Fibroblast of skin of right quadriceps (primary cell): ENCODE measurements at regions not wholly inside any gene's neighbourhood (a gene's known extent, or its start where the extent isn't known, plus 50 kb on each side); places are given as distances from the start of the nearest gene placed in this dataset.
A peak's percentile ranks its signal among the peaks of the same experiment; 100 is the strongest.

Source experiments
- DNase-seq: peaks from one replicate; pipeline ENCODE4 v3.0.0-alpha.2; 2013

- no peak for DNase-seq
These were observed 2272.0 kb downstream of the PCDH9 start for GRCh38 chr13:64958106-64958505.

GRCh38 chr13:64938660-64939059 is 2291.5 kb downstream of the PCDH9 start:
- DNase-seq, result no peak

GRCh38 chr13:64937302-64937701 is 2292.8 kb downstream of the PCDH9 start:
- DNase-seq, result no peak

GRCh38 chr13:64936879-64937278 is 2293.3 kb downstream of the PCDH9 start:
- no peak for DNase-seq

- no peak for DNase-seq
These were observed 2294.7 kb downstream of the PCDH9 start for GRCh38 chr13:64935441-64935840.

GRCh38 chr13:64934569-64935362 is 2295.4 kb downstream of the PCDH9 start:
- DNase-seq, result no peak

- DNase-seq, result no peak
These were observed 2299.5 kb downstream of the PCDH9 start for GRCh38 chr13:64930636-64931035.

GRCh38 chr13:64928696-64929499 is 2301.2 kb downstream of the PCDH9 start:
- DNase-seq, result peak; percentile 87

- DNase-seq, result no peak
These were observed 2304.4 kb downstream of the PCDH9 start for GRCh38 chr13:64925727-64926126.

- peak; percentile 7 for DNase-seq
These were observed 2304.9 kb downstream of the PCDH9 start for GRCh38 chr13:64925284-64925683.

GRCh38 chr13:64924401-64924800 is 2305.7 kb downstream of the PCDH9 start:
- no peak for DNase-seq

GRCh38 chr13:64917566-64917965 is 2312.6 kb downstream of the PCDH9 start:
- DNase-seq, result peak; percentile 17

- peak; percentile 86 for DNase-seq
These were observed 2318.0 kb downstream of the PCDH9 start for GRCh38 chr13:64912141-64912540.

- DNase-seq, result no peak
These were observed 2320.0 kb downstream of the PCDH9 start for GRCh38 chr13:64910096-64910495.

GRCh38 chr13:64909184-64909583 is 2321.0 kb downstream of the PCDH9 start:
- no peak for DNase-seq

- DNase-seq, result no peak
These were observed 2330.1 kb downstream of the PCDH9 start for GRCh38 chr13:64900039-64900438.

- peak; percentile 17 for DNase-seq
These were observed 2345.2 kb downstream of the PCDH9 start for GRCh38 chr13:64884976-64885375.

- DNase-seq, result no peak
These were observed 2353.0 kb downstream of the PCDH9 start for GRCh38 chr13:64877176-64877575.

- DNase-seq, result no peak
These were observed 2358.4 kb downstream of the PCDH9 start for GRCh38 chr13:64871742-64872141.

- DNase-seq, result no peak
These were observed 2360.6 kb downstream of the PCDH9 start for GRCh38 chr13:64869539-64869938.

- DNase-seq, result no peak
These were observed 2362.3 kb downstream of the PCDH9 start for GRCh38 chr13:64867856-64868255.

- no peak for DNase-seq
These were observed 2363.8 kb downstream of the PCDH9 start for GRCh38 chr13:64866331-64866730.

GRCh38 chr13:64855506-64855905 is 2374.6 kb downstream of the PCDH9 start:
- peak; percentile 65 for DNase-seq

GRCh38 chr13:64850017-64850416 is 2380.1 kb downstream of the PCDH9 start:
- DNase-seq, result no peak
